Brain pericyte (primary cell): ENCODE measurements at regions not wholly inside any gene's neighbourhood (a gene's known extent, or its start where the extent isn't known, plus 50 kb on each side); places are given as distances from the start of the nearest gene placed in this dataset.

Experiments
- DNase-seq: peaks from one replicate; pipeline ENCODE4 v3.0.0-alpha.2; 2012; ENCODE audit warnings: low read depth, low spot score

DNA sequence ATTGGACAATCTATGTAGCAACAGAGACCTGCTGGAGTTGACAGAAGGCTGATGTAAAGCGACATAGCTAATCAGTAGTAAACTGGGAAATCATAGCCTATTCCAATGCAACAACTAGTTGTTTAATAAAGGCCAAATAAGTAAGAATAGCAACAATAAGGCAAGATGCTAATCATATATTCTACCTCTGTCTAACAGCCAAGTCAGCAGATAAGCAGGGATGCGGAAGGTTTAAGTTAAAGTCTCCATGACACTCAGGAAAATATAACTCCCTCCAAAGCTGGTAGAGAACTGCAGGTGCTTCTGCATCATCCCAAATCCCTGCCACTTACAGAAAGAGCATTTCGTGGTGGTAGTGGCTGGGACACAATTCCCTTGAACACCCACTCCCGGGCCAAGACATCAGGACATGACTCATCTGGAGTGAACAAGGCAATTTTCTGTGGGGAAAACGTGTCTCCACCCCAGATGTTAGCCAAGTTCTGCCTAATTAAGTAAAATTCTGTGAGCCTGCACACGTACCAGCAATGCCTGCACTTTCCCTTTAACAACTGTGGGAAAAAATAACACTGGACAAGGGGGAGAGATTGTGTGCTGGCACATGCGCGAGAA lies 413.6 kb upstream of the ID2 start:
- no peak for DNase-seq

DNA sequence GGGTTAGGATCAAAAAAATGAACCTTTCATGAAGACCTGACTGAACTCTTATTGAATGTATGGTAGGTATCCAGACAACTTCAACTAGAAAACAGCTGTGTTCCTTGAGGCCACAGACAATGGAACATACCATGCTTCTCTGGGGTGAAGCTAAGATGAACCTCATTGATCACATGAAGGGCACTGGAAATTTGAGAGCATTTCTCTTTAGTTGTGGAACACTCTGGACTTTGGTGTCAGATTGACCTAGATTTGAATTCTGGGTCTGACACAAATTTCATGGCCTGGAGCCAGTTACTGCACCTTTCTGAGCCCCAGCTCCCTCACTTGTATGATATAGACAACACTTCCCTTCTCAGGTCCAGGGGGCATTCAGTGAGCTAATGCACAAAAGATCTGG lies 411.2 kb upstream of the ID2 start:
- no peak for DNase-seq

DNA sequence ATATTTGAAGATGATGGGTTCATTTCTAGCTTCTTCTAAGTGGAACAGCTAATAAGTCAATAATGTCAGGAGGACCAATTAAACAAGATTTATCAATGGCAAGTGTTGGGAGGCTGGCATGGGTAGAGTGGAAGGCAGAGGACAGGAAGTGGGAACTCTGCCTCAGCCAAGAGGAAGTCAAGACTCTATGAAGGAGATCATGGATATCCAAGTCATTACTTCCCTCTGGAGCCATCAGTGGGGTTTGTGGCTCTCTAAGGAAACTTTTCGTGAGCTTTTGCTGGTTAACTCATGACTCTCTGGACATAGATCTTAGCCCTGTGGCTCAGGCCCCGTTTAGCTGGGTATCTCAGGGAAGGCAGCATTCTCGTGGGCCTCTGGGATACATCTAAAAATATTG lies 410.4 kb upstream of the ID2 start:
- no peak for DNase-seq

DNA sequence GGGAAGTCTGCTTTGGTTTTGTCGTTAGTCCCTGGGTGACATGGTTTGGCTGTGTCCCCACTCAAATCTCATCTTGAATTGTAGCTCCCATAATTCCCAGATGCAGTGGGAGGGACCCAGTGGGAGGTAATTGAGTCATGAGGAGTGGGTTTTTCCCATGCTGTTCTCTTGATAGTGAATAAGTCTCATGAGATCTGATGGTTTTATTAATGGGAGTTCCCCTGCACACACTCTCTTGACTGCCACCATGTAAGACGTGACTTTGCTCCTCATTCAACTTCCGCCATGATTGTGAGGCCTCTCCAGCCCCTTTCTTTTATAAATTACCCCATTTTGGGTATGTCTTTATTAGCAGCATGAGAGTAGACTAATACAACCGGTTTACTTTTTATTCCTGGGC lies 405.8 kb upstream of the ID2 start:
- DNase-seq: no peak

DNA sequence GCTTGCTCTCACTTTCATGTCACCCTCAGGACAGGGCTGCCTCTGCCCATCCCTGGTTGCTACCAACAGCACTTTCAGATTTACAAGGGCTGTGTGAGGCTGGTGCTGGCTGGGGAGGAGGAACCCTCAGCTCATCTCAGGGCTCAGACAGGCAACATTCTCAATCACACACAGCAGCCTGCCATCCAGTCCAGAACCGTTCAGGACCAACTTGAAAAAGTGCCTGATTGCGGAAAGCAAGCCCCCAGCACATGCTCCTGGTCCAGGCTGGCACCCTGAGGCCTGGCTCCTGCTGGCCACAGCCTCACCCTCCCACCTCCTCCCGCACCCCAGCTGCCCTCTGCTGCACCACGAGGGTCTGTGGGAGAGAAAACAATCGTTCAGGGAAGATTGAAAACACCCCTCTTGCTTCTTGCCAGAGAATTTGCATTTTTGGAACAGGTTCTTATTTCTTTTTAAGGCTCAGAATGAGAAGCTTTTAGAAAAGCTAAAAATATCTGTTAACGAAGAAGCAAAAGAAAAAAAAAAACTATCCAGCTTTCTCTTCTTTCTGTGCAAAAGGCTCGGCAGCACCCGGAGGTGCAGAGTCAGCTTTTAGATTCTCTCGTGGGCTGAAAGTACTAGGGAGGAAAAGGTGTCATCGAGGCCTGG lies 403.8 kb upstream of the ID2 start:
- no peak for DNase-seq

DNA sequence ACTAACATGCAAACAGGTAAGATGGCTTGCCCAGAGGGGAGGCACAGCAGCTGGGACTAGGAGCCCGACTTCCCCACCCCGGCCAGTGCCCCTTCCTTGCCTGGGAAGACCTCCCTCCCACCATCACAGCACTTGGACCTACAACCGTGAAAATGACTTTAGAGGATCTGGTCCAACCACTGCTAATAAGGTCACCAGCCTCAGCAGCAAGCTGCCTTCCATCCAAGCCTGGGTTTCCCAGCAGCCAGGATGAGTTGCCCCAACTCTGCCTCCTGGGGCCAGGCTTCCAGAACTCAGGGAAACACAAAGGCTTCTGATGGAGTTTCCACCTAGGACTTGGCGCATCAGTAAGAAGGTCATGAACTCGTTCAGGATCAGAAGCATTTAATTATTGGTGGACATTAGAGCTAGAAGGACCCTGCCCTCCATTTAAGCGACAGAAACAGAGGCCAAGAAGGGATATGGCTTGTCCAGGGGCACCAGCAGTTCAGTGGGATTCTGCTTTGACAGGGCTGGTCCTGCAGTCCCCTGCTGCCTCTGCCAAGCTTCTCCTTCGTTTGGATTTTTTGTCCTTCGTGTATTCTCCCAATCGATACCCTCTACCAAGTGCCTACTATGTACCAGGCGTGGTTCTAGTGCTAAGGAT lies 403.0 kb upstream of the ID2 start:
- no peak for DNase-seq

DNA sequence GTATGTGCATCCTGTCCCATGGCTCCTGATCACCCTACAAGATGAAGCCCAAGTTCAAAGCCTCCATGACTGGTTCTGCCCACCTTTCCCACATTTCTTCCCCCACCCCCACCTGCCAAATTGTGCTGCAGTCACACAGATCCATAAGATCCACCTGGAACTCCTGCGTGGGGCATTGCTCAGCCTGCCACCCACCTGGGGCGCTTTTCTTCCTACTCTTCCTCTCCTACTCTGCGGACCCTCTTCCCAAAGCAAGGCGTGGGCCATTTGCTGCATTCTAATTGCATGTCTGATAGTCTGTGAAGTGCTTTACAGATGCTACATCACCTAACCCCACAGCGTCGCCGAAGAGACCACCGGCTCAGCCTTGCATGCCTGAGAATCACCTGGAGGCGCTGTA lies 402.4 kb upstream of the ID2 start:
- no peak for DNase-seq

DNA sequence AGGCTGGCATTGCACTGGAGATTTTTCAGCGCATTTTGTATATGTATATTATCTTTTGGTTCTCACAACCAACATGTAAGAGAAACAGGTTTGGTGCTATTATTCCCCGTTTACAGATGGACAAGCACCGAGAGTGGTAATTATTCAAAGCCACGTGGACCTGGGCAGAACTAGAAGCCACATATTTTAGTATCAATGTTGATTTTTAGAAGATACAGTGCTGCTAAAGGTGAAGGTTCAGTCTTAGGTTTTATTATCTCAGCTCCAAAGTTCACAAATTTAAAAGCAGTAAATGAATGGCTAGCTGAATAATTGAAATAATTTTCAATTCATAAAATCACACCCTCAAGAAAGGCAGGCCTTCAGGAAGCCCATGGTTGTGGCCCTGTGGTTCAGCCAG lies 400.6 kb upstream of the ID2 start:
- no peak for DNase-seq

DNA sequence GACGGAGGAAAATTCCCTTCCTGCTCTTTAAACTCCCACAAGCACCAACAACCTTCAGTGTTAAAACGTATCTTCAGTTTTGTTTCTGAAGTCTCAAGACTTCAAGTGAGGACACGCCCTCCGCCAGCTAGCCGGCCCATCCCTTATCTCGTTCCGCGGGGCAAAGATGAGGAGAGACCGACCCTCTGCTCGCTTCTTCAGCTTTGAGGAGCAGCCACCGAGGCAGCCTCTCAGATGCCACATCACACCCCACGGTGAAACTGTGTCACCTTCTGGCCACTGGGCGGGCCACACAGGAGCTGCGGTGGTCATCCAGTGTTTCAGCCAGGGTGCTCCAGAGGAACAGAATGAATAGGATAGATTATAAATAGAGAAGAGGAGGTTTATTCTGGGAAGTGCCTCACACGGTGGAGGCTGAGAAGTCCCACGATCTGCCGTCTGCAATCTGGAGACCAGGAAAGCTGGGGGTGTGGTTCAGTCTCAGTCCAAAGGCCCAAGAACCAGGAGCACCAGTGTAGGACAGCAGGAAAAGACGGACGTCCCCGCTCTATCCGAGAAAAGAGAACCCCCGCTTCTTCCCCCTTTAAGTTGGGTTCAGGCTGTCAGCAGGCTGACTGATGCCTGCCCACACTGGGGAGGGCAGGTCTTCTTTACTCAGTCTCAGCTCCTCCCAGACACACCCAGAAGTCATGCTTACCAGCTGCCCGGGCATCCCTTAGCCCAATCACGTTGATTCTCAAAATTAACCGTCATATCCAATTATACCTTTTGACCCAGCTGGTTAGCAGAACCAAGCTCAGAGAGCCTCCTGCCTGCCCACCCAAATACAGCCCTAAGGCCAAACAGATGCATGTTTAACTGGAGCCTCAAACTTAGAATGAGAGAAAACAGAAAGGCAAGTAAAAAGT lies 399.7 kb upstream of the ID2 start:
- DNase-seq: no peak

DNA sequence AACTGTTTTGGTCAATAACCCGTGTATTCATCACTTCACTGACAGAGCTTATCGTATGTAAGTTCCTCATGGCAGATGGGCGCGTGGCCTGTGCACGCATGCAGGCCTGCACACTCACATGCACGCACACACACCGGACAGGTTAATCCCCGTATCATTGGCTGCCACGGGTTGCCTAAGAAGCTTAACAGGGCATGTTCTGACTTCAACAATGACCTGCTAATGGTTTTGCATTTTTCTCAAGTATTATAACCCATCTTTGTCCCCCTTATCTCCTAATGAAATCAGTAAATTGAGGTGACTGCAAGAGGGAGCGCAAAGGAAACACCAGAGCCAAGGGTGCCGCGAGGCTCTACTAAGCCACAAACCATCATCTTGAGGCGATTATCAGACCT lies 399.0 kb upstream of the ID2 start:
- no peak for DNase-seq

DNA sequence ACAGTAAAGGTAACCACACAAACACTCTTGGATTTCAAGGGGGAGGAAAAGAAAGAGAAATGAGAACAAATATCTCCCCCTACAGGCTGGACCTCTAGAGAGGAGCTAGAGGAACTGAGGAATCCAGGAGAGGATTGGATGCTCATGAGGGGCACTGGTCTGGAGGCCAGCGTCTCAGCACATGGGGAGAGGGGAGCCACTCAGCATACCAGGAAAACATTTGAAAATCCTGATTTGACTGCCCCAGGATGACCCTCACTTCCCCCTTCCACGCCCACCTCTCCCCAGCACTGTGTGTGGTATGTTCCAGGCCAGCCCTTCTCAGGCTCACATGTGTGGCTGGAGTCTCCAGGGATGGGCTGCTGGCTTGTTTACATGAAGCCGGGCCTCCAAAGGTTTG lies 396.8 kb upstream of the ID2 start:
- DNase-seq: no peak

DNA sequence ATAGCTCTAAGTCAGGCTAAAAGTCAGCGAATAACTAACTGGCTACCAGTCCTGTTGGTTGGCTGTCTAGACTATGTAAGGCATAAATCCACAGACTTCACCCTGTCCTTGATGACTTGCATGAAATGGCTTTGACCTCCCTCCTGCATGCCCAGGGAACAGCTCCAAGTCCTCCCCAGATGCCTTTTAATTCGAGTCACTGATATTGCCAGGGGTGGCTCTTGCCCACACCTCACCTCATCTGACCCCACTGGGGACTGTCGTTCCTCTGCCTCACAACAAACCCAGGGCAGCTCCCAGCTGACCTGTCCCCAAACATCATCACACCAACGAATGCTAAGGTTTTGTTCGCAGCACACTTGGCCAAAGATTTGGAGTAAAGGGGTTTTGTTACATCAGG lies 396.0 kb upstream of the ID2 start:
- DNase-seq: no peak

DNA sequence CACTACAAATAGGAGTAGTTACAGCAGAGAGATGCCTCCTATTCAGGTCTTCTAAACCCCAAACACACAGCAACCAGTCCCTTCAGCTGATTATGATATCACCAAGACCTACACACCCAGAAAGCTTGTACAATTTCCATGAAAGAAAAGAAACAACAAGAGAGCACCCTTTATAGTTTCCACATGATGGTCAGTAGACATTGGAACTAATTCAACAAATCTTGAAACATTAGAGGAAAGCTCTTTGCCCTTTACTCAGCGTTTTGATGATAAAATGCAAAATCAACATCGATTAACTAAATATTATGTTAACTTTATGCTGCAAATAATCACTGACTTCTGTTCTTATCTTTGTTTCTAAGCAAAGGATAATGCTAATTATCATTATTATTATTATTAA lies 393.6 kb upstream of the ID2 start:
- no peak for DNase-seq

DNA sequence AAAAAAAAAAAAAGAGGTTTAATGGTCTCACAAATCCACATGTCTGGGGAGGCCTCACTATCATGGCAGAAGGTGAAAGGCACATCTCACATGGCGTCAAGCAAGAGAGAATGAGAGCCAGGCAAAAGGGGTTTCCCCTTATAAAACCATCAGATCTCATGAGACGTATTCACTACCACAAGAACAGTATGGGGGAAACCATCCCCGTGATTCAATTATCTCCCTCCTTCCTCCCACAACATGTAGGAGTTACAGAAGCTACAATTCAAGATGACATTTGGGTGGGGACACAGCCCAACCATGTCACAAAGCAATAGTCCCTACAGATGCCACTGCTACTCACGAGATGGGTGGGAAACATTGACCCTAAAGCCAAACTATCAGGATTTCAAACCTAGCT lies 392.7 kb upstream of the ID2 start:
- DNase-seq: no peak

DNA sequence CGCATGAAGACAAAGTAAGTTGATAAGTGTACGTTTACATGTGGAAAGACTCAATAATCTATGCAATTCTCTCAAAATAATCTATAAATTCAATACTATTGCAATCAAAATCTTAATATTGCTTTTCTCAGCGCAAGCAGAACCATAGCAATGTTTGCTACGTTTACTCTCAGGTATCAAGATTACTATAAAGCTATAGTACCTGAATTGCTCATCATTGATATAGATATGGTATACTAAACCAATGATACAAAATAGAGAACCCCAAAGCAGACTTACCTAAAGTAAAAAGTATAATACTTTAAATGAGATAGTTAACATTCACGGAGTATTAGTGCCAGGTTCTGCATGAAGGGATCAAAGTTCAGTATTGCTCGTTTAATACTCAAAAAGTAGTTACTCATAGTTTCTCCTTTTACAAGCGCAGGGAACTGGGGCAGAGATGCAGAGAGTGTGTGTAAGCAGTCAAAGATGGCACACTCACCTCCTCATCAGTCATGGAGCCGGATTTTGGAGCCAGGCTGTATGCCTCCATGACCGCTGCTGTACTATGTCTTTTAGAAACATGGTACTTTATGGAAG lies 391.0 kb upstream of the ID2 start:
- no peak for DNase-seq

DNA sequence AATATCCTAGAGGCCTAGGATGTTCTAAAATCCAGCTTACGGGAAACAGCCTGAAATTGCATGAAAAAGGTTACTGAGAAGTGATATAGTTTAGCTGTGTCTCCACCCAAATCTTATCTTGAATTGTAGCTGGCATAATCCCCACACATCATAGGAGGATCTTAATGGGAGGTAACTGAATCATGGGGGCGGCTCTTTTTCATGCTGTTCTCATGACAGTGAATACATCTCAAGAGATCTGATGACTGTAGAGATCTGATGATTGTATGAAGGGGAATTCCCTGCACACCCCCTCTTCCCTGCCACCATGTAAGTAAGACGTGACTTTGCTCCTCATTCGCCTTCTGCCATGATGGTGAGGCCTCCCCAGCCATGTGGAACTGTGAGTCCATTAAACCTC lies 385.6 kb upstream of the ID2 start:
- DNase-seq: no peak

DNA sequence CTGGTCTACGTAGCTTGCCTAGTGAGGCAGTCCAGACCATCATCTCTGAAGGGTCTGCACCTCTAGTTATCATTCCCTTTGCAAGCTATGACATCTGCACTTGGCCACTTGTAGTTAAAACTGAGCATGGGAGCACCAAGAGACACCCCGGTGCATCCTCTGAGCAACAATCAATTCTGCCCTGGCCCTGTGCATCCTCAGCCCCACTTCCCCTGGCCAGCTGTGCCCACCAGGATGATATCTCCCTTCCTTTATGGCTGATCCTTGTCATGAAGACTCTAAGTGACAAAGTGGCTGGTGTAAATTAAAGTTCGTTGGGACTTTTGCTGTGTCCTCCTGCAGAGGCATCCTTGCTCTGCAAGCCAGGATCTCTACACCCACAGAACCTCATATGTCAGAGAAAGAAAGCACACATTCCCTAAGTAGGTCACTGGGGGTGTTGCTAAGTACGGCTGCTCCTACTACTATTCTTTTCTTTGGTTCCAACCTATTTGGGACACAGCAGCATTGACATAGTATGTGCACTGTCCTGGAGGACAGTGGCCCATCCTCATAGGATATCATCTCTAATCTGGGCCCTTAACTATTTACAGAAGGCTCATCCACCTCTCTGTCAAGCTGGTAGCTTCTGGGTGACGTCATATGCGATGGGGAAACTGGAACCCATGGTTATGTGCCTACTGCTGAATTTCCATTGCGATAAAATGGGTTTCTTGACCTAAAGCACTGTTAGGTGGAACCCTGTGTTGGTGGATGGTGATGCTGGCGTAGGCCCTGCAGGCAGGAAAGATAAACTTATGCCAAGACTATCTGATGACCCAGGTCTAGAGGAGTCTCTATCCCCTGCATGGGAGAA lies 384.3 kb upstream of the ID2 start:
- no peak for DNase-seq

DNA sequence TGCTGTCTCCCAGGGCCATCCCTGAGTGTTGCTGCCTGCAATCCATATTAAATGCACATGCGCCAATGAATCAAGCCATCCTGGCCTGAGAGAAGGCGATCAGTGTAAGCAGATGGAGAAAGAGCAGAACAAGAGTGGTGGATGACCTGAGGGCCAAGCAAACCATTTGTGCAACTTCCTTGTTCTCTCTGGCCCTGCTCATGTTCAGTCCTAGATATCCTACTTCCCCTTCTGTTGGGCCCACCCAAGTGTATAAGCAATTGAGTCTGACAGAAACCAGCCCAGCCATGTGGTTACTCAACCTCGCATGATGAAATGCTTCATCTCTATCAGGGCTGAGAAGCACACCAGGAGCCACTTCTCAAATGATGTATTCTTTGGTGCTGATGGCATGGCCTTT lies 383.1 kb upstream of the ID2 start:
- no peak for DNase-seq

DNA sequence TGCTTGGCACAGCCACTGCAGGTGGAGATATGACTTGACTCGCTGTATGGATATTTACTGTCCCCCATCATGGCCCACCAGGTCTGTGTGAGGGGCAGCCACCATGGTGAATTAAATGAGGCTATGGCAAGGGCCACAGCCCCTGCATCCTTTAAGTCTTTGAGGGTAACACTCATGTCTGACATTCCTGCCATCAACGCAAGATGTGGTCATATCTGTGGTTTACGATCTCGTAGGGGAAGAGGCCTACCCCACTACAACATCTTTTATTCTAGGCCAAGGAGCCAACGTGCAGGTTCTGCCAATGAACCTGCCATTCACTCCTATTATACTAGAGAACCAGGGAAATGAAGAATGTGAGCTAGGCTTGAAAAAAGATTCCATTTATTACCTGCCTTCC lies 381.6 kb upstream of the ID2 start:
- no peak for DNase-seq

DNA sequence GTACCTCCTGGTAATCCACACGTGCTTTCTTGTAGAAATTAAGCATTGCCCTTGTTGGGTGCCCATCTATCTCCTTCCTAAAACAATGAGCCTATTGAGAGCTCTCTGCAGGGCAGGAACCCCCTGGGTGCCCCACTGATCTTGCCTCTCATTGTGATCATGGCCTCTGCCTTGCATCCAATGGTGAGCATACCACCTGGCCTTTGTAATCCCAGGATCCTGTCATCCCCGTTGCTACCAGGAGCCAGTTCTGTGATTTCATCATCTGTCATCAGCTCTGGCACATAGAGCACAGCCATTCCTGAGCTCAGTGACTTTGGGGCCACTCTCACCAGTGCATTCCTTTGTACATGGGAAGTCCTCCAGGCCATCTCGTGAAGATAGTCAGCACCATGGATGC lies 381.0 kb upstream of the ID2 start:
- DNase-seq: no peak

DNA sequence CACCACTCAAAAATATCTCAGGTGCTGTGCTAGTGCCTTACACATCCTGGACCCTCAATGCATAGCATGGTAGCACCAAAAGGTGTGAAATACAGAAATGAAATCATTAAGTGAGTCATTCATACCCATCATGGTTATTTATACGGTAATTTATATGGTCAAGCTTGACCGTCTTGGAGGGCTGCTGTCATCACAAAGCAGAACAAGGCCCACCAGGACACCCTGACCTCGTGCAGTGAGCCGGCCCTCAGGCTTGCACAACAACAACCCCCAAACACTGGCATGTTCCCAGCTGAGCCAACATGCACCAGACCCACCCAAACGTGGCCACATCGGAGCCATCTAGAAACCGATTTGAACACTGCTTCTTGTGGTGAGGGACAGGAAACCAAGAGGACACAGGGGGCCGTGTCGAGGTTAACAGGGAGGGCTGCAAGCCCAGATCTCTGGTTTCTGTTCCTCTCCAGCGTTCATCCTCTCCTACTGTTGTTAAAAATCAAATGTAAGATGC lies 378.5 kb upstream of the ID2 start:
- no peak for DNase-seq
